ENCODE measurements at regions not wholly inside any gene's neighbourhood (a gene's known extent, or its start where the extent isn't known, plus 50 kb on each side); places are given as distances from the start of the nearest gene placed in this dataset.

DNA sequence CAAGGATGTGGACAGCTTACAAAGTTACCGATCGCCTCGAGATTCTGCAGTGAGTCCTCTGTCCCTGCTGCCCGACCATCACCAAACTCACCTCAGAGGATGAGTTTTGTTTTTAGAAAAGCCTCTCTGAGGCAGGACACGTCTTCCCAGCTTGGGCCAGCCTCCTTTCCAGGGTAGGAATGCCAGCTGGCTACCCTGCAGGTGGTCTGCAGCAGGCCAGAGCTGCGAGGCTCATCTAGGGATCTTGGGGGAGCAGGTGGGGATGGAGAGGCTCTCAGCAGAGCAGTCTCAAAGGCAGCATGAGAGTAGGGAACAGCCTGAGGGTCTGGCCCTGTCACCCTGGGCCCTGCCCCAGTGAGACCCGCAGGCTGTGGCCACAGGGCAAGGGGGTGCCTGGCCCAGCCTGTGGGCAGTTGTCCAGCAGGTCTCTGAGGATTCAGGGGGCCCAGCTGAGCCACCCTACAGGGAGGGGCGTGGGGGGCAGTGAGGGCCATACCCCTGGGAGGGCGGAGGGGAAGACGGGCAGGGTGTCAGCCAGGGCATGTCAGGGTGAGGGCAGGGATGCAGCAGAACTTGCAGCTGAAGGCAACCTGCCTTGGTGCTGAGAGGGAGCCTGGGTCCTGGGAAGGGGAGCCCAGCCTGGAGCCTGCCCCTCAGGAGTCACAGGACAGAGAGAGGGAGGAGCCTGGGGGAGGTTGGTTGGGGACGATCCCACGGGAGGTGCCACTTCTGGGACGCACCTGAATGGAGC, 57.3 kb upstream of the TPM4 start:
- DNase-seq (ENCODE audit: insufficient read length, low spot score, missing footprints): peak; percentile 89

DNA sequence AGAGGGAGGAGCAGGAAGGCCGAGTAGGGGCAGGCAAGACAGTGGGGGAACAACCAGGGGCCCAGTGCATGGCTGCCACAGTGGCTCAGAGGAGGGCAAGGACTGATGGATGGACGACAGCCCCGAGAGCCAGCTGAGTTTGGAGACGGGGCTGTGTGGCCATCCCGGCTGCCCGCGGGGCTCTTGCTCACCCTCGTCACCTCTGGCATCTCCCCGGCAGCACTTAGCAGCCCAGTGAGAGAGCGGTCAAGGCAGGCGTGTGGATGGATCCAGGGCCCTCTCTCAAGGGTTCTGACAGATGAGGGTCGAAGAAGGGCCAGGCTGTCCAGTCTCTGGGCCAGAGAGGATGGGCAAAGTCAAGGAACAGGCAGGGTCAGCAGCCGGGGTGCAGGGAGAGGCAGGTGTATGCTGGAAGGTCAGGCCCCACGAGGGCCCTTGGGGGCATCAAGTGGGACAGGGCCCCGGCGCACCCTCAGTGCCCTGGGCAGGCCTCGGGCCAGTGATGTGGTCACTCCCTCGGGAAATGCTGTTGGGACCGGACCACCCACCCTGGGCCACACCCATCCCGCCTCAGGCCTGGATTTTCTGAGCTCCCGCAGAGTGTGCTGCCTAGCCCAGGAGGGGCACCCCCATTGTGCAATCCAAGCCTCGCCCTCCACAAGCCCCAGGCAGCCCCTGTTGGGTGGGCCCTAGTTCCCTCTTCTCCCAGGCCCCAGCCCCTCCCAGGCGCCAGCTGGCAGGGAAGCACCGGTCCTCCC, 56.4 kb upstream of the TPM4 start:
- Histone ChIP-seq H3K36me3 (ENCODE audit: insufficient read depth, low read length) (no peaks in the 10 kb centered on the region), H3K4me3 (ENCODE audit: insufficient read depth, low read length) (no peak overlapping the region), H3K9me3 (ENCODE audit: low read depth, low read length) (no peaks in the 10 kb centered on the region), H3K4me2 (ENCODE audit: insufficient read depth, low read length) (no peak overlapping the region), H3K4me1 (ENCODE audit: insufficient read depth, low read length) (no peaks in the 10 kb centered on the region), H3K79me2 (ENCODE audit: insufficient read depth, low read length) (no peaks in the 10 kb centered on the region), H4K20me1 (ENCODE audit: insufficient read depth, low read length) (no peaks in the 10 kb centered on the region), H3K27me3 (ENCODE audit: insufficient read depth, low read length) (no peaks in the 10 kb centered on the region), H3K27ac (ENCODE audit: low read depth, low read length) (no peak overlapping the region), H2AFZ (ENCODE audit: low read length) (no peak overlapping the region)
- TF ChIP-seq, protein P1, sequence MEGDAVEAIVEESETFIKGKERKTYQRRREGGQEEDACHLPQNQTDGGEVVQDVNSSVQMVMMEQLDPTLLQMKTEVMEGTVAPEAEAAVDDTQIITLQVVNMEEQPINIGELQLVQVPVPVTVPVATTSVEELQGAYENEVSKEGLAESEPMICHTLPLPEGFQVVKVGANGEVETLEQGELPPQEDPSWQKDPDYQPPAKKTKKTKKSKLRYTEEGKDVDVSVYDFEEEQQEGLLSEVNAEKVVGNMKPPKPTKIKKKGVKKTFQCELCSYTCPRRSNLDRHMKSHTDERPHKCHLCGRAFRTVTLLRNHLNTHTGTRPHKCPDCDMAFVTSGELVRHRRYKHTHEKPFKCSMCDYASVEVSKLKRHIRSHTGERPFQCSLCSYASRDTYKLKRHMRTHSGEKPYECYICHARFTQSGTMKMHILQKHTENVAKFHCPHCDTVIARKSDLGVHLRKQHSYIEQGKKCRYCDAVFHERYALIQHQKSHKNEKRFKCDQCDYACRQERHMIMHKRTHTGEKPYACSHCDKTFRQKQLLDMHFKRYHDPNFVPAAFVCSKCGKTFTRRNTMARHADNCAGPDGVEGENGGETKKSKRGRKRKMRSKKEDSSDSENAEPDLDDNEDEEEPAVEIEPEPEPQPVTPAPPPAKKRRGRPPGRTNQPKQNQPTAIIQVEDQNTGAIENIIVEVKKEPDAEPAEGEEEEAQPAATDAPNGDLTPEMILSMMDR (IDR thresholded peaks at IDR 0.05; ENCODE audit: extremely low read depth, low read depth, low read length): no peak
- DNase-seq (ENCODE audit: insufficient read length, low spot score, missing footprints): peak; percentile 48

More for the DNA sequence above, 57.3 kb upstream of the TPM4 start:
- Histone ChIP-seq H3K4me3 (ENCODE audit: insufficient read depth, low read length) (no peak overlapping the region), H3K79me2 (ENCODE audit: insufficient read depth, low read length) (no peaks in the 10 kb centered on the region), H3K4me1 (ENCODE audit: insufficient read depth, low read length) (no peaks in the 10 kb centered on the region), H2AFZ (ENCODE audit: low read length) (no peak overlapping the region), H3K4me2 (ENCODE audit: insufficient read depth, low read length) (no peak overlapping the region), H3K27me3 (ENCODE audit: insufficient read depth, low read length) (no peaks in the 10 kb centered on the region), H4K20me1 (ENCODE audit: insufficient read depth, low read length) (no peaks in the 10 kb centered on the region), H3K36me3 (ENCODE audit: insufficient read depth, low read length) (no peaks in the 10 kb centered on the region), H3K9me3 (ENCODE audit: low read depth, low read length) (no peaks in the 10 kb centered on the region), H3K27ac (ENCODE audit: low read depth, low read length) (no peak overlapping the region)
- TF ChIP-seq, protein P1 (IDR thresholded peaks at IDR 0.05; ENCODE audit: extremely low read depth, low read depth, low read length): no peak

DNA sequence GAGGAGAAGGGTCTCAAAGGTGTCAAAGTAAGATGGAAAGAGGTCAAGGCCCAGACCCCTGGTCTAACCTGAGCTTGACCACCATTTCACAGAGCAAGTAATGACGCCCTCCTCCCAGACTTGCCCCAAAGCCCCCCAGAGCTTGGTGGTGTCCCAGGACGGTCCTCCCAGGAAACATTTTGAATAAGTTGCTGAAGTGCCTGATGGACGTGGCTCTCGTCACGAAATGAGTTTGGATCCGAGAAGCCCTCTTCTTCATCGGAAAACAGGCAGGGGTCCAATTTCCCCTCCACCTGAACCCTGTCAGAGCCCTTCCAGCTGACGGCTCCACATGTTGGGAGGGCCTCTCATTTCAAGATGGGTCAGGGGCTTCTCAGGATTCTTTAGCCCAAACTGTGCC, 54.5 kb upstream of the TPM4 start:
- Histone ChIP-seq H4K20me1 (ENCODE audit: insufficient read depth, low read length) (no peaks in the 10 kb centered on the region), H3K4me2 (ENCODE audit: insufficient read depth, low read length) (no peak overlapping the region), H3K4me1 (ENCODE audit: insufficient read depth, low read length) (no peaks in the 10 kb centered on the region), H2AFZ (ENCODE audit: low read length) (no peak overlapping the region), H3K9me3 (ENCODE audit: low read depth, low read length) (no peaks in the 10 kb centered on the region), H3K27ac (ENCODE audit: low read depth, low read length) (no peak overlapping the region), H3K27me3 (ENCODE audit: insufficient read depth, low read length) (no peaks in the 10 kb centered on the region), H3K36me3 (ENCODE audit: insufficient read depth, low read length) (no peaks in the 10 kb centered on the region), H3K4me3 (ENCODE audit: insufficient read depth, low read length) (no peak overlapping the region), H3K79me2 (ENCODE audit: insufficient read depth, low read length) (no peaks in the 10 kb centered on the region)
- TF ChIP-seq, protein P1 (IDR thresholded peaks at IDR 0.05; ENCODE audit: extremely low read depth, low read depth, low read length): no peak
- peak; percentile 77 for DNase-seq (ENCODE audit: insufficient read length, low spot score, missing footprints)

DNA sequence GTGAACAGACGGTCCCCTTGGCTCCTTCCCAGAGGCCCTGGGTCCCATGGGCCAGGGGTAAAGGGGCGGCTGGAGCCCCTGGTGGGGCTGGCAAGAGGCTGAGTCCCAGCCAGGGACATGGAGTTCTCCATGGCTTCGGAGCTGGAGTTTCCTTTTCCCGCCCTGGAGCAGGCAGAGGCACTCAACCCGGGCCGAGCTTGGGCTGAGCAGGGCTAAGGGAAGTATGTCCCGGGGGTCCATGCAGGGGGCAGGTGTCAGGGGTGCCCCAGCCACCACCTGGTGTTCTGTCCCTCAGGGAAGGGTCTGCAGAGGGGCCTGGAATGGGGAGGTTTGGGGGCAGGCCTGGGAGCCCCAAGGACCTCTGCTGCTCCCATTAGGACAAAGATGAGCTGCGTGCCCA, 54.0 kb upstream of the TPM4 start:
- Histone ChIP-seq H3K79me2 (ENCODE audit: insufficient read depth, low read length) (no peaks in the 10 kb centered on the region), H4K20me1 (ENCODE audit: insufficient read depth, low read length) (no peaks in the 10 kb centered on the region), H3K9me3 (ENCODE audit: low read depth, low read length) (no peaks in the 10 kb centered on the region), H3K4me1 (ENCODE audit: insufficient read depth, low read length) (no peaks in the 10 kb centered on the region), H2AFZ (ENCODE audit: low read length) (no peak overlapping the region), H3K36me3 (ENCODE audit: insufficient read depth, low read length) (no peaks in the 10 kb centered on the region), H3K27ac (ENCODE audit: low read depth, low read length) (no peak overlapping the region), H3K4me3 (ENCODE audit: insufficient read depth, low read length) (no peak overlapping the region), H3K27me3 (ENCODE audit: insufficient read depth, low read length) (no peaks in the 10 kb centered on the region), H3K4me2 (ENCODE audit: insufficient read depth, low read length) (no peak overlapping the region)
- TF ChIP-seq, protein P1 (IDR thresholded peaks at IDR 0.05; ENCODE audit: extremely low read depth, low read depth, low read length): no peak
- DNase-seq (ENCODE audit: insufficient read length, low spot score, missing footprints): peak; percentile 77

All from osteoblast (primary cell).